HL-60 (cell line): ENCODE measurements at regions not wholly inside any gene's neighbourhood (a gene's known extent, or its start where the extent isn't known, plus 50 kb on each side); places are given as distances from the start of the nearest gene placed in this dataset.

Experiments used
- GABPA ChIP-seq: IDR thresholded peaks from 2 replicates; pipeline ENCODE4 v1.6.1; 2012; ENCODE audit warnings: low read depth
- POLR2AphosphoS5 ChIP-seq: IDR thresholded peaks from 2 replicates; pipeline ENCODE4 v1.6.1; 2012; ENCODE audit warnings: low read depth
- SPI1 ChIP-seq: IDR thresholded peaks from 2 replicates; pipeline ENCODE4 v1.6.1; 2012; ENCODE audit warnings: low read depth, mild to moderate bottlenecking, borderline replicate concordance
- TF ChIP-seq, protein P1 (sequence below): IDR thresholded peaks from one replicate; pipeline ENCODE4 v1.5.1; 2011; ENCODE audit warnings: low read length, control low read depth, inconsistent platforms; ENCODE audit not compliant: insufficient read depth
- TF ChIP-seq, protein P2 (sequence below): IDR thresholded peaks from 2 replicates; pipeline ENCODE4 v1.6.1; 2012; ENCODE audit warnings: low read depth; ENCODE audit not compliant: insufficient replicate concordance

DNA sequence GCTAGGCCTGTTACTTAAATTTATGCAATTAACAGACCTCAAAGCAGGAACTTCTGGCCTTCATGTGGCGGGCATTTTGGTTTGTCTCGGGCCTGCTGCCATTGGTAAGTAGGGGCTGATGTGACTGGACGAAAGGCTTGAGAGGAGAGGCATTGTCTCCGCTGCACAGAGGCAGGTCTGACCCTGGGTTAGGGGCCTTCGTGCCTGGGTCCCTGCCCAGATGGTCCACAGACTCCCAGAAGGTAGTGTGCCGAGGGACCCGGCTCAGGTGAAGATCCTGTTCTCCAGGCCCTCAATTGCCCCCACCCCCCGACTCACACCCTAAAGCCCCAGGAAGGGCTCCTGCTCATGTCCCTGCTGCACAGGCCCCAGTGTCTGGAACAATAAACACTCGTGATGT, 764.9 kb downstream of the TMEM182 start:
- no peak for TF ChIP-seq POLR2AphosphoS5
- TF ChIP-seq, protein P1, sequence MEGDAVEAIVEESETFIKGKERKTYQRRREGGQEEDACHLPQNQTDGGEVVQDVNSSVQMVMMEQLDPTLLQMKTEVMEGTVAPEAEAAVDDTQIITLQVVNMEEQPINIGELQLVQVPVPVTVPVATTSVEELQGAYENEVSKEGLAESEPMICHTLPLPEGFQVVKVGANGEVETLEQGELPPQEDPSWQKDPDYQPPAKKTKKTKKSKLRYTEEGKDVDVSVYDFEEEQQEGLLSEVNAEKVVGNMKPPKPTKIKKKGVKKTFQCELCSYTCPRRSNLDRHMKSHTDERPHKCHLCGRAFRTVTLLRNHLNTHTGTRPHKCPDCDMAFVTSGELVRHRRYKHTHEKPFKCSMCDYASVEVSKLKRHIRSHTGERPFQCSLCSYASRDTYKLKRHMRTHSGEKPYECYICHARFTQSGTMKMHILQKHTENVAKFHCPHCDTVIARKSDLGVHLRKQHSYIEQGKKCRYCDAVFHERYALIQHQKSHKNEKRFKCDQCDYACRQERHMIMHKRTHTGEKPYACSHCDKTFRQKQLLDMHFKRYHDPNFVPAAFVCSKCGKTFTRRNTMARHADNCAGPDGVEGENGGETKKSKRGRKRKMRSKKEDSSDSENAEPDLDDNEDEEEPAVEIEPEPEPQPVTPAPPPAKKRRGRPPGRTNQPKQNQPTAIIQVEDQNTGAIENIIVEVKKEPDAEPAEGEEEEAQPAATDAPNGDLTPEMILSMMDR: no peak
- TF ChIP-seq, protein P2, sequence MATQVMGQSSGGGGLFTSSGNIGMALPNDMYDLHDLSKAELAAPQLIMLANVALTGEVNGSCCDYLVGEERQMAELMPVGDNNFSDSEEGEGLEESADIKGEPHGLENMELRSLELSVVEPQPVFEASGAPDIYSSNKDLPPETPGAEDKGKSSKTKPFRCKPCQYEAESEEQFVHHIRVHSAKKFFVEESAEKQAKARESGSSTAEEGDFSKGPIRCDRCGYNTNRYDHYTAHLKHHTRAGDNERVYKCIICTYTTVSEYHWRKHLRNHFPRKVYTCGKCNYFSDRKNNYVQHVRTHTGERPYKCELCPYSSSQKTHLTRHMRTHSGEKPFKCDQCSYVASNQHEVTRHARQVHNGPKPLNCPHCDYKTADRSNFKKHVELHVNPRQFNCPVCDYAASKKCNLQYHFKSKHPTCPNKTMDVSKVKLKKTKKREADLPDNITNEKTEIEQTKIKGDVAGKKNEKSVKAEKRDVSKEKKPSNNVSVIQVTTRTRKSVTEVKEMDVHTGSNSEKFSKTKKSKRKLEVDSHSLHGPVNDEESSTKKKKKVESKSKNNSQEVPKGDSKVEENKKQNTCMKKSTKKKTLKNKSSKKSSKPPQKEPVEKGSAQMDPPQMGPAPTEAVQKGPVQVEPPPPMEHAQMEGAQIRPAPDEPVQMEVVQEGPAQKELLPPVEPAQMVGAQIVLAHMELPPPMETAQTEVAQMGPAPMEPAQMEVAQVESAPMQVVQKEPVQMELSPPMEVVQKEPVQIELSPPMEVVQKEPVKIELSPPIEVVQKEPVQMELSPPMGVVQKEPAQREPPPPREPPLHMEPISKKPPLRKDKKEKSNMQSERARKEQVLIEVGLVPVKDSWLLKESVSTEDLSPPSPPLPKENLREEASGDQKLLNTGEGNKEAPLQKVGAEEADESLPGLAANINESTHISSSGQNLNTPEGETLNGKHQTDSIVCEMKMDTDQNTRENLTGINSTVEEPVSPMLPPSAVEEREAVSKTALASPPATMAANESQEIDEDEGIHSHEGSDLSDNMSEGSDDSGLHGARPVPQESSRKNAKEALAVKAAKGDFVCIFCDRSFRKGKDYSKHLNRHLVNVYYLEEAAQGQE: no peak
- TF ChIP-seq SPI1: no peak
- TF ChIP-seq GABPA: no peak
